GM12878 (cell line): ENCODE measurements at regions not wholly inside any gene's neighbourhood (a gene's known extent, or its start where the extent isn't known, plus 50 kb on each side); places are given as distances from the start of the nearest gene placed in this dataset.

Experiments
- ATAC-seq: fragments of 200-7000 bp; cut with Tn5 transposase; 3 replicates; pipeline ENCODE4 v1.9.1; 2020; ENCODE audit warnings: mild to moderate bottlenecking, moderate library complexity
- BruUV-seq: library from RNA; stranded (reverse); fragments of 400-500 nt; replicated peaks from 2 replicates; lab custom pipeline; 2021; lab: Mats Ljungman, UMichigan
- CTCF ChIA-PET: fragments of 300-600 bp; sonication (Branson Sonifier 250); formaldehyde crosslinking; extraction: SDS; loops from one replicate; lab custom pipeline; 2021; ENCODE audit warnings: inconsistent platforms; lab: Yijun Ruan, JAX
- POLR2A ChIA-PET: fragments of 350-600 bp; formaldehyde crosslinking; extraction: SDS; loops from one replicate; lab custom pipeline; 2021; ENCODE audit warnings: inconsistent platforms; lab: Charles Lee
- RAD21 ChIA-PET: fragments of 300-600 bp; sonication (Branson Sonifier 250); formaldehyde crosslinking; loops from one replicate; lab custom pipeline; 2023; ENCODE audit warnings: antibody characterized with exemption; ENCODE audit not compliant: unreplicated experiment; lab: Charles Lee
- SMC1A ChIA-PET: fragments of 300-600 bp; sonication (Branson Sonifier 250); formaldehyde crosslinking; loops from one replicate; lab custom pipeline; 2023; ENCODE audit not compliant: unreplicated experiment, uncharacterized antibody; lab: Charles Lee
- DNase-seq: peaks from one replicate; pipeline ENCODE4 v3.0.0-alpha.2; 2011; ENCODE audit warnings: low read depth, low spot score
- FAIRE-seq: peaks from 3 replicates; lab custom pipeline; 2011; peaks lifted over from hg19 to GRCh38; lab: Jason Lieb, UNC
- H2AFZ ChIP-seq: 2 replicates; pipeline ENCODE4 v1.6.0; 2011; ENCODE audit warnings: low read depth, low read length, control low read depth; ENCODE audit not compliant: control insufficient read depth
- H3K27ac ChIP-seq: 2 replicates; pipeline ENCODE4 v1.5.1; 2011; ENCODE audit warnings: control low read depth; ENCODE audit not compliant: control insufficient read depth, insufficient read depth
- H3K27me3 ChIP-seq, 2 experiments: replicated peaks in 1 of 2; 2 replicates each; pipeline versions ENCODE4 v1.6.0 to v1.6.1; 2011; ENCODE audit warnings: low read length in 1 of 2; ENCODE audit not compliant: control insufficient read depth in 2 of 2, insufficient read depth in 2 of 2
- H3K36me3 ChIP-seq, 2 experiments: 2 replicates each; pipeline ENCODE4 v1.5.1; 2011; ENCODE audit warnings: low read length in 1 of 2; ENCODE audit not compliant: control insufficient read depth in 2 of 2, insufficient read depth in 2 of 2
- H3K4me1 ChIP-seq: 2 replicates; pipeline ENCODE4 v1.6.1; 2011; ENCODE audit warnings: mild to moderate bottlenecking, low read length, moderate library complexity, mixed read lengths; ENCODE audit not compliant: control insufficient read depth, insufficient read depth
- H3K4me2 ChIP-seq: 2 replicates; pipeline ENCODE4 v1.6.0; 2011; ENCODE audit warnings: control low read depth; ENCODE audit not compliant: control insufficient read depth, insufficient read depth
- H3K4me3 ChIP-seq: fragments of 200-600 bp; sonication (generic); 2 replicates; pipeline ENCODE4 v1.5.1; 2016
- H3K79me2 ChIP-seq: 2 replicates; pipeline ENCODE4 v1.6.0; 2011; ENCODE audit warnings: low read length; ENCODE audit not compliant: control insufficient read depth, insufficient read depth
- H3K9ac ChIP-seq: 2 replicates; pipeline ENCODE4 v1.8.0; 2011; ENCODE audit warnings: low read length, control low read depth, mixed read lengths; ENCODE audit not compliant: control insufficient read depth, insufficient read depth
- H3K9me3 ChIP-seq: replicated peaks from 3 replicates; pipeline ENCODE4 v1.5.1; 2011; ENCODE audit warnings: mild to moderate bottlenecking, low read length; ENCODE audit not compliant: control insufficient read depth, insufficient read depth
- H4K20me1 ChIP-seq: 2 replicates; pipeline ENCODE4 v1.6.0; 2011; ENCODE audit not compliant: control insufficient read depth, insufficient read depth
- BMI1 ChIP-seq: fragments of 450-650 bp; IDR thresholded peaks from 2 replicates; pipeline ENCODE4 v1.6.1; 2016; ENCODE audit warnings: mild to moderate bottlenecking, moderate library complexity, borderline replicate concordance
- CHD4 ChIP-seq: fragments of 200-600 bp; sonication (generic); IDR thresholded peaks from 2 replicates; pipeline ENCODE4 v1.6.1; 2016; ENCODE audit warnings: mild to moderate bottlenecking
- EZH2 ChIP-seq: IDR thresholded peaks from 2 replicates; pipeline ENCODE4 v1.6.1; 2012; ENCODE audit warnings: low read depth, mild to moderate bottlenecking, control low read depth, inconsistent platforms, low read length, borderline replicate concordance; ENCODE audit not compliant: control insufficient read depth
- FOXK2 ChIP-seq: fragments of 450-650 bp; IDR thresholded peaks from 2 replicates; pipeline ENCODE4 v1.6.1; 2017; ENCODE audit warnings: mild to moderate bottlenecking, moderate library complexity
- HCFC1 ChIP-seq: fragments of 150-350 bp; IDR thresholded peaks from 2 replicates; pipeline ENCODE4 v1.6.1; 2014; ENCODE audit warnings: low read length
- NFYA ChIP-seq: IDR thresholded peaks from 2 replicates; pipeline ENCODE4 v1.6.1; 2011; ENCODE audit warnings: low read depth, mild to moderate bottlenecking, low read length, improper control_type of control experiment, borderline replicate concordance
- NR2C2 ChIP-seq: IDR thresholded peaks from 2 replicates; pipeline ENCODE4 v1.6.1; 2011; ENCODE audit warnings: borderline replicate concordance, low read depth; ENCODE audit not compliant: control insufficient read depth, insufficient read length
- ZBED1 ChIP-seq: IDR thresholded peaks from 2 replicates; pipeline ENCODE4 v1.6.1; 2016; ENCODE audit warnings: borderline replicate concordance
- ZNF274 ChIP-seq: IDR thresholded peaks from one replicate; pipeline ENCODE4 v1.8.0; 2011; ENCODE audit not compliant: insufficient read length, insufficient read depth
- WGBS: methylation state at CpG from one replicate; pipeline ENCODE4 v1.1.6; 2016; ENCODE audit warnings: low lambda C conversion rate; ENCODE audit not compliant: insufficient replicate concordance, insufficient coverage; ENCODE audit errors: missing lambda C conversion rate; 5-methylcytosine and 5-hydroxymethylcytosine counted together
- in situ Hi-C: fragments of 300-500 bp; cut with MboI; formaldehyde crosslinking; loops from 9 replicates; pipeline ENCODE4 v1.14.3; 2018; ENCODE audit warnings: mixed read lengths
- intact Hi-C: fragments of 100-400 bp; cut with micrococcal nuclease; formaldehyde crosslinking; loops from one replicate; pipeline ENCODE4 v1.14.2; 2022; ENCODE audit not compliant: unreplicated experiment
- TF ChIP-seq, protein P1 (sequence below): fragments of 450-650 bp; IDR thresholded peaks from 2 replicates; pipeline ENCODE4 v1.6.1; 2017; ENCODE audit warnings: mild to moderate bottlenecking, moderate library complexity
- TF ChIP-seq, protein P2 (sequence below): fragments of 150-350 bp; IDR thresholded peaks from 2 replicates; pipeline ENCODE4 v1.6.1; 2014; ENCODE audit warnings: mild to moderate bottlenecking, low read depth, low read length

DNA sequence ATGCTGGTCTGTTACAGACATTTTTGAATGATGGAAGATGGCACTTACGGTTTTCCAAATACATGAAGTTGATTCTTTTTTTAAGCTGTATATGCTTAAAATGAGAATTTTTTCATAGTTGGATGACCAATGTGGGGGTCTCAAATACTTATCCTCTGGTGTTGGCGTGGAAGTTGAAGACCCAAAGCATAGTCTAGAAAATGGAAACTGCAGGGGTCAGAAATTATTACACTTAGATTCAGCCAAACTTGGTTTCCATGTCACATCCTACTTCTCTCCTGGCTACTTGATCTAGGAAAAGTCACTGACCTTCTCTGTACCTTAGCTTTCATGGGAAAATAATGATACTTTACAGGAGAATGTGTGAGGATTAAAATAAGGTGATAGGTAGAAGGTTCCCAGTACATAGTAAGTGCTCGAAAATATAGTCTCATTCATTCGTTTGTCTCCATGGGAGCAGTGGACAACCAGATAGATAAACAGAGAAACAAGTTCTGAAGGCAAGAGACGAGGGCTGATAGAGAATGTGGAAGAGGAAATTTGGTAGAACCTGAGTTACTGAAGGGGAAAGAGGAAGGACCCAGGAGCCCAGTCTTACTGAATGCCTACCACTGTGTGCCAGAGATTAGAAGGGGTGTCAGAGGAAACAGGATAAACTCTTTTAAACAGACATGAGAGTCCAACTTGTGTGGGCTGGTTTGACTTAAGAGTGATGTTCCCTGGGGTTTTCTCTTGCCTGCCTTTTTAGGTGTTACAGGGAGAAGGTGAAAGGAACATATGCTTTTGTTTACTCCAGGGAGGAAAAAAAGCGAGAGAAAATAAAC lies 560.3 kb upstream of the KLF4 start:
- no peak for FAIRE-seq
- no peaks in the 10 kb centered on the region for H4K20me1 ChIP-seq
- no peaks in the 10 kb centered on the region for H3K4me1 ChIP-seq
- no peak for ATAC-seq
- ChIA-PET POLR2A (no interaction called here), SMC1A (no interaction called here), RAD21 (no interaction called here), CTCF (interaction anchor here (0.6 kb wide), 1 partner anchor 610 kb away, joined by 4 read pairs; no protein-coding TSS in a partner anchor)
- no peak for DNase-seq
- no peak overlapping the region for H3K4me2 ChIP-seq
- H3K9me3 ChIP-seq = no peaks in the 10 kb centered on the region
- H3K27me3 ChIP-seq = no peaks in the 10 kb centered on the region
- H3K9ac ChIP-seq = no peak overlapping the region
- intact Hi-C loops (no loop called here), in situ Hi-C loops (no loop called here)
- TF ChIP-seq ZNF274 = no peak
- H3K36me3 ChIP-seq = no peaks in the 10 kb centered on the region
- no peak overlapping the region for H3K4me3 ChIP-seq
- no TSS peak for BruUV-seq
- WGBS = 4% methylated on average over 6 of the region's 6 CpGs
- H2AFZ ChIP-seq = no peak overlapping the region
- H3K27ac ChIP-seq = no peak overlapping the region
- H3K79me2 ChIP-seq = no peaks in the 10 kb centered on the region

DNA sequence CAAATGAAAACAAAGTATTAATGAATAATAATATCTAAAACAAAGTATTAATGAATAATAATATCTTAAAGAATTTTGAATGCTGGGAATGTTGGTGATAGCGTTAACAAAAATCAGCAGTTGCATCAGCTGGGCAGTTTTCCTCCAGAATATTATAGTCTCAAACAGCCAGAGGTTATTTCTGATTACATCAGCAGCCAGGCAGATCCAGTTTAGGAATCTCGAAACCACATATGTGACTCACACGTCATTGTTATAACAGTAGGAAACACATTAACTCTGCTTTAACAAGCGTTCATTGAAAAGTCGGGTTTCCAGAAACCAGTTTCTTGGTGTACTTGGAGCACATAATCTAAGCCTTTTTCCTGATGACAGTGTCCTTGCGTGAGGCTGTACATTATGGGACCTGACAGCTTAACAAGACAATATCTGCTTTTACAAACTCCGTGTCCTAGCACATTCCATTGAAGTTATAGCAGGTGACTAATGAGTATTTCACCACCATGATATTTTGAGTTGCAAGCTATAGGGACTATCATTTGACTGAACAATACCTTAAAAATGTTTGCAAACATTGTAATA lies 559.5 kb upstream of the KLF4 start:
- no peaks in the 10 kb centered on the region for H3K36me3 ChIP-seq
- no peaks in the 10 kb centered on the region for H3K9me3 ChIP-seq
- ATAC-seq (no peak), DNase-seq (no peak), FAIRE-seq (no peak)
- no peaks in the 10 kb centered on the region for H3K4me1 ChIP-seq
- no peaks in the 10 kb centered on the region for H3K27me3 ChIP-seq
- intact Hi-C loops = no loop called here
- H2AFZ ChIP-seq = no peak overlapping the region
- no peak overlapping the region for H3K4me2 ChIP-seq
- no peak overlapping the region for H3K9ac ChIP-seq
- no TSS peak for BruUV-seq
- 32% methylated on average over 7 of the region's 7 CpGs for WGBS
- CTCF ChIA-PET = no interaction called here
- no peaks in the 10 kb centered on the region for H3K79me2 ChIP-seq
- H3K27ac ChIP-seq = no peak overlapping the region
- SMC1A ChIA-PET = no interaction called here
- in situ Hi-C loops = no loop called here
- POLR2A ChIA-PET = no interaction called here
- no peak overlapping the region for H3K4me3 ChIP-seq
- no peaks in the 10 kb centered on the region for H4K20me1 ChIP-seq
- RAD21 ChIA-PET = no interaction called here
- TF ChIP-seq CHD4 (no peak), ZBED1 (no peak), BMI1 (no peak), HCFC1 (no peak), EZH2 (no peak), NR2C2 (no peak), NFYA (no peak), FOXK2 (no peak)
- TF ChIP-seq, protein P1, sequence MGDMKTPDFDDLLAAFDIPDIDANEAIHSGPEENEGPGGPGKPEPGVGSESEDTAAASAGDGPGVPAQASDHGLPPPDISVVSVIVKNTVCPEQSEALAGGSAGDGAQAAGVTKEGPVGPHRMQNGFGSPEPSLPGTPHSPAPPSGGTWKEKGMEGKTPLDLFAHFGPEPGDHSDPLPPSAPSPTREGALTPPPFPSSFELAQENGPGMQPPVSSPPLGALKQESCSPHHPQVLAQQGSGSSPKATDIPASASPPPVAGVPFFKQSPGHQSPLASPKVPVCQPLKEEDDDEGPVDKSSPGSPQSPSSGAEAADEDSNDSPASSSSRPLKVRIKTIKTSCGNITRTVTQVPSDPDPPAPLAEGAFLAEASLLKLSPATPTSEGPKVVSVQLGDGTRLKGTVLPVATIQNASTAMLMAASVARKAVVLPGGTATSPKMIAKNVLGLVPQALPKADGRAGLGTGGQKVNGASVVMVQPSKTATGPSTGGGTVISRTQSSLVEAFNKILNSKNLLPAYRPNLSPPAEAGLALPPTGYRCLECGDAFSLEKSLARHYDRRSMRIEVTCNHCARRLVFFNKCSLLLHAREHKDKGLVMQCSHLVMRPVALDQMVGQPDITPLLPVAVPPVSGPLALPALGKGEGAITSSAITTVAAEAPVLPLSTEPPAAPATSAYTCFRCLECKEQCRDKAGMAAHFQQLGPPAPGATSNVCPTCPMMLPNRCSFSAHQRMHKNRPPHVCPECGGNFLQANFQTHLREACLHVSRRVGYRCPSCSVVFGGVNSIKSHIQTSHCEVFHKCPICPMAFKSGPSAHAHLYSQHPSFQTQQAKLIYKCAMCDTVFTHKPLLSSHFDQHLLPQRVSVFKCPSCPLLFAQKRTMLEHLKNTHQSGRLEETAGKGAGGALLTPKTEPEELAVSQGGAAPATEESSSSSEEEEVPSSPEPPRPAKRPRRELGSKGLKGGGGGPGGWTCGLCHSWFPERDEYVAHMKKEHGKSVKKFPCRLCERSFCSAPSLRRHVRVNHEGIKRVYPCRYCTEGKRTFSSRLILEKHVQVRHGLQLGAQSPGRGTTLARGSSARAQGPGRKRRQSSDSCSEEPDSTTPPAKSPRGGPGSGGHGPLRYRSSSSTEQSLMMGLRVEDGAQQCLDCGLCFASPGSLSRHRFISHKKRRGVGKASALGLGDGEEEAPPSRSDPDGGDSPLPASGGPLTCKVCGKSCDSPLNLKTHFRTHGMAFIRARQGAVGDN = no peak
- TF ChIP-seq, protein P2, sequence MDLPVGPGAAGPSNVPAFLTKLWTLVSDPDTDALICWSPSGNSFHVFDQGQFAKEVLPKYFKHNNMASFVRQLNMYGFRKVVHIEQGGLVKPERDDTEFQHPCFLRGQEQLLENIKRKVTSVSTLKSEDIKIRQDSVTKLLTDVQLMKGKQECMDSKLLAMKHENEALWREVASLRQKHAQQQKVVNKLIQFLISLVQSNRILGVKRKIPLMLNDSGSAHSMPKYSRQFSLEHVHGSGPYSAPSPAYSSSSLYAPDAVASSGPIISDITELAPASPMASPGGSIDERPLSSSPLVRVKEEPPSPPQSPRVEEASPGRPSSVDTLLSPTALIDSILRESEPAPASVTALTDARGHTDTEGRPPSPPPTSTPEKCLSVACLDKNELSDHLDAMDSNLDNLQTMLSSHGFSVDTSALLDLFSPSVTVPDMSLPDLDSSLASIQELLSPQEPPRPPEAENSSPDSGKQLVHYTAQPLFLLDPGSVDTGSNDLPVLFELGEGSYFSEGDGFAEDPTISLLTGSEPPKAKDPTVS = no peak
